ENCODE measurements at regions not wholly inside any gene's neighbourhood (a gene's known extent, or its start where the extent isn't known, plus 50 kb on each side); places are given as distances from the start of the nearest gene placed in this dataset.

GRCh38 chr13:50596776-50597203, 246.7 kb downstream of the DLEU7 start:
- no peak overlapping the region for H3K4me3 ChIP-seq (ENCODE audit: low read depth, low read length)
- DNase-seq (ENCODE audit: low read depth) = no peak
- TF ChIP-seq, protein P1, sequence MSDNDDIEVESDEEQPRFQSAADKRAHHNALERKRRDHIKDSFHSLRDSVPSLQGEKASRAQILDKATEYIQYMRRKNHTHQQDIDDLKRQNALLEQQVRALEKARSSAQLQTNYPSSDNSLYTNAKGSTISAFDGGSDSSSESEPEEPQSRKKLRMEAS (IDR thresholded peaks at IDR 0.05; ENCODE audit: low read depth, low read length) = no peak
- TF ChIP-seq POLR2A (IDR thresholded peaks at IDR 0.05; ENCODE audit: extremely low read depth, insufficient read length) = no peak
- TF ChIP-seq MYC (IDR thresholded peaks at IDR 0.05; ENCODE audit: low read depth, low read length) = no peak
- TF ChIP-seq CTCF (IDR thresholded peaks at IDR 0.05; ENCODE audit: low read depth, low read length) = no peak

DNA sequence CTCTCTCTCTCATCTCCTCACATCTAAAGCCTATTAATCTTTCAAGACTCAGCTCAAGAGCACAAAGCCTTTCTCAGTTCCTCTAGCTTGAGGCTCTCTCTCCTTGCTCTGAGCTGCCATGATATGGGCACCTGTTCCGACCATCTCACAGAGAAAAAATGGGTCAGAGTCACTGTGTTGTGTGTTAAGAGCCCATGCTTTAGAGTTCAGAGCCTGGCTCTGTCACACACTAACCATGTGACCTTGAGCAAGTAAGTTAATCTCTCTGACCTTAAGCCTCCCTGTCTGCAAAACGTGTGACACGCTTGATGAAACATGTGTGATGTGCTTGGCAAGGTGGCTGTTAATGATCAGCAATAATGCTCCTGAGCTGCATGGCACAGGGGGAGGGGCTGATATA, 245.2 kb downstream of the DLEU7 start:
- no peak for DNase-seq (ENCODE audit: low read depth)
- TF ChIP-seq MYC (IDR thresholded peaks at IDR 0.05; ENCODE audit: low read depth, low read length) = no peak
- no peak for TF ChIP-seq POLR2A (IDR thresholded peaks at IDR 0.05; ENCODE audit: extremely low read depth, insufficient read length)
- TF ChIP-seq CTCF (IDR thresholded peaks at IDR 0.05; ENCODE audit: low read depth, low read length) = no peak
- TF ChIP-seq, protein P1 (IDR thresholded peaks at IDR 0.05; ENCODE audit: low read depth, low read length) = no peak
- no peak overlapping the region for H3K4me3 ChIP-seq (ENCODE audit: low read depth, low read length)

- no peak for DNase-seq (ENCODE audit: low read depth)
- no peak overlapping the region for H3K4me3 ChIP-seq (ENCODE audit: low read depth, low read length)
Observed at GRCh38 chr13:50599046-50599445, 244.4 kb downstream of the DLEU7 start.

DNA sequence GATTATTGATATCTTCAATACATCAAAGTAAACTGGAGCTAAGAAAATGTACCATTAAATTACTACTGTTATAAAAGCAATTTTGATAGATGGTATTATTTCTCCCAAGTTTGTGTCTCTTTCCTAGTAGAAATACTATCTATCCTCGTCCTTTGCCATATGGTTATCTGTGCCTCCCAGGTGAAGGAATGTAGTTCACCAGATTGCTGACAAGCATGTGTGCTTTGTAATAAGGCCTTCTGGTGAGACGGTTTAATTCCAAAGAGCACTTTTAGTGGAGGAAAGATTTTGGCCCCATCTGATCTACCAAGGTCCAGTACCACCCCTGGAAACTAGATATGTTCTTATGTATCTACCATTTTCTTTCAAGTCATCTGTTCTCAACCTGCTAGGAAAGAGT, 243.6 kb downstream of the DLEU7 start:
- no peak for TF ChIP-seq CTCF (IDR thresholded peaks at IDR 0.05; ENCODE audit: low read depth, low read length)
- TF ChIP-seq, protein P1 (IDR thresholded peaks at IDR 0.05; ENCODE audit: low read depth, low read length) = no peak
- TF ChIP-seq POLR2A (IDR thresholded peaks at IDR 0.05; ENCODE audit: extremely low read depth, insufficient read length) = no peak
- TF ChIP-seq MYC (IDR thresholded peaks at IDR 0.05; ENCODE audit: low read depth, low read length) = no peak
- no peak for DNase-seq (ENCODE audit: low read depth)
- H3K4me3 ChIP-seq (ENCODE audit: low read depth, low read length) = no peak overlapping the region

More at GRCh38 chr13:50599046-50599445, 244.4 kb downstream of the DLEU7 start:
- TF ChIP-seq, protein P1 (IDR thresholded peaks at IDR 0.05; ENCODE audit: low read depth, low read length) = no peak

DNA sequence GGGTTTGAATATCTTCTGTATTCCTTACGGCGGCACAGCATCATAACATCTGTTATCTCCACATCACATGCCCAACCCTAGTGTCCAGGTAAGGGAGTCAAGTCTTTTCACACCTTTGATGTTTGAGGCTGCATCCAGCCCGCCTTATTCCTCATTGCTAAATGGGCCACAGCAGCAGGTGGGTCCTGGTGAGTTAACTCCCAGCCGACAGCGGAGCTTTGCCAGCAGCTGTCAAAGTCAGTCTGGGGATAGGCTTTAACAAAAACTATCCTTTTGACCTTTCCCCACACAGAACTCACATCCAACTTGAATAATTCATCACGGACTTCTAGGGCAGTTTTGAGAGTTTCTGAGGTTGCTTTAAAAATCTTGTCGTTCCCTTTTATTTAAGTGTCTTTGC, 235.1 kb downstream of the DLEU7 start:
- no peak overlapping the region for H3K4me3 ChIP-seq (ENCODE audit: low read depth, low read length)
- DNase-seq (ENCODE audit: low read depth) = no peak
- TF ChIP-seq MYC (IDR thresholded peaks at IDR 0.05; ENCODE audit: low read depth, low read length) = no peak
- TF ChIP-seq, protein P1 (IDR thresholded peaks at IDR 0.05; ENCODE audit: low read depth, low read length) = no peak
- no peak for TF ChIP-seq POLR2A (IDR thresholded peaks at IDR 0.05; ENCODE audit: extremely low read depth, insufficient read length)
- TF ChIP-seq CTCF (IDR thresholded peaks at IDR 0.05; ENCODE audit: low read depth, low read length) = no peak

DNA sequence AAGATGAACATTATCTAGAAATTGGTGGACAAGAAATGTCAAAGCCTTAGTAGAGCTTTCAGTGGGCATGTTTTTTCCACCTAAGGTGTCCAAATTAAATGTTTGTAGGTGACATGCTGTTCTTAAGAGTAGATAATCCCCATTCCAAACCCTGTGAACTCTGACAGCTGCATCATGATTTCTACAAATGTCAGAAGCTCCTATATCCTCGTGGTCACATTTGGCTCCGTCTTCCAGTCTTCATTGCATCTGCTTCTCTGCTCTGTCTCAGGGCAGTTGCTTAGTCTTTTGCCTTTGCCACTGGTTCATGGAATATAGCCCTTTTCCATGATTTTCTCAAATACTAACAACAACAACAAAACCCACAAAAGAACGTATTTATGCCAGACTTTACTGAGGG, 234.5 kb downstream of the DLEU7 start:
- no peak for DNase-seq (ENCODE audit: low read depth)
- no peak overlapping the region for H3K4me3 ChIP-seq (ENCODE audit: low read depth, low read length)
- TF ChIP-seq, protein P1 (IDR thresholded peaks at IDR 0.05; ENCODE audit: low read depth, low read length) = no peak
- TF ChIP-seq POLR2A (IDR thresholded peaks at IDR 0.05; ENCODE audit: extremely low read depth, insufficient read length) (no peak), MYC (IDR thresholded peaks at IDR 0.05; ENCODE audit: low read depth, low read length) (no peak), CTCF (IDR thresholded peaks at IDR 0.05; ENCODE audit: low read depth, low read length) (no peak)
